Activated T-cell treated with anti-CD3 and anti-CD28 coated beads, Interleukin-2, amount 50 U/mL, for 24 hours (primary cell): ENCODE measurements at regions not wholly inside any gene's neighbourhood (a gene's known extent, or its start where the extent isn't known, plus 50 kb on each side); places are given as distances from the start of the nearest gene placed in this dataset.
"Not testable (repeated sequence)": the region's sequence is repeated elsewhere in the genome, so short reads cannot be mapped to it uniquely, and the experiment has no call there.

Experiments
- DNase-seq: peaks from one replicate; pipeline ENCODE4 v3.0.0-alpha.2; 2020
- H3K27ac Mint-ChIP-seq: 2 replicates; pipeline ENCODE4 v1.8.0; 2020; ENCODE audit warnings: mild to moderate bottlenecking, mixed read lengths
- H3K27me3 Mint-ChIP-seq: 2 replicates; pipeline ENCODE4 v1.8.0; 2020; ENCODE audit warnings: mixed read lengths
- H3K36me3 Mint-ChIP-seq: 2 replicates; pipeline ENCODE4 v1.8.0; 2020; ENCODE audit warnings: low read depth, mixed read lengths
- H3K4me1 Mint-ChIP-seq: 2 replicates; pipeline ENCODE4 v1.8.0; 2020; ENCODE audit warnings: low read depth, mixed read lengths
- H3K4me3 Mint-ChIP-seq: 2 replicates; pipeline ENCODE4 v1.8.0; 2020; ENCODE audit warnings: mild to moderate bottlenecking, moderate library complexity, mixed read lengths
- H3K9me3 Mint-ChIP-seq: 2 replicates; pipeline ENCODE4 v1.8.0; 2020; ENCODE audit warnings: mixed read lengths

GRCh38 chr2:18980786-18981430 lies 377.5 kb downstream of the OSR1 start:
- Mint-ChIP-seq H3K27me3 (no peaks in the 10 kb centered on the region), H3K36me3 (no peaks in the 10 kb centered on the region), H3K4me3 (no peak overlapping the region), H3K9me3 (peaks cover 2% of the 10 kb centered on the region), H3K4me1 (no peaks in the 10 kb centered on the region), H3K27ac (no peak overlapping the region)
- no peak for DNase-seq

GRCh38 chr2:18980104-18980785 lies 378.2 kb downstream of the OSR1 start:
- Mint-ChIP-seq H3K36me3 (no peaks in the 10 kb centered on the region), H3K9me3 (peaks cover 2% of the 10 kb centered on the region), H3K27ac (no peak overlapping the region), H3K4me3 (no peak overlapping the region), H3K27me3 (no peaks in the 10 kb centered on the region), H3K4me1 (no peaks in the 10 kb centered on the region)
- no peak for DNase-seq

- no peaks in the 10 kb centered on the region for H3K4me1 Mint-ChIP-seq
- no peak for DNase-seq
- peaks cover 2% of the 10 kb centered on the region for H3K9me3 Mint-ChIP-seq
- H3K36me3 Mint-ChIP-seq: no peaks in the 10 kb centered on the region
- no peaks in the 10 kb centered on the region for H3K27me3 Mint-ChIP-seq
- H3K4me3 Mint-ChIP-seq: no peak overlapping the region
- H3K27ac Mint-ChIP-seq: no peak overlapping the region
Observed at GRCh38 chr2:18977409-18977808, 381.0 kb downstream of the OSR1 start.

- Mint-ChIP-seq H3K4me1 (no peaks in the 10 kb centered on the region), H3K27ac (no peak overlapping the region), H3K36me3 (no peaks in the 10 kb centered on the region), H3K9me3 (peaks cover 2% of the 10 kb centered on the region), H3K4me3 (no peak overlapping the region), H3K27me3 (no peaks in the 10 kb centered on the region)
- DNase-seq: no peak
Observed at GRCh38 chr2:18976168-18976961, 382.1 kb downstream of the OSR1 start.

GRCh38 chr2:18975506-18976167 lies 382.8 kb downstream of the OSR1 start:
- no peak overlapping the region for H3K4me3 Mint-ChIP-seq

GRCh38 chr2:18971628-18972027 lies 382.3 kb upstream of the NT5C1B start:
- H3K4me3 Mint-ChIP-seq: no peak overlapping the region
- DNase-seq: no peak
- H3K9me3 Mint-ChIP-seq: no peaks in the 10 kb centered on the region
- H3K4me1 Mint-ChIP-seq: no peaks in the 10 kb centered on the region
- no peaks in the 10 kb centered on the region for H3K36me3 Mint-ChIP-seq
- no peaks in the 10 kb centered on the region for H3K27me3 Mint-ChIP-seq
- H3K27ac Mint-ChIP-seq: no peak overlapping the region

More at GRCh38 chr2:18975506-18976167, 382.8 kb downstream of the OSR1 start:
- Mint-ChIP-seq H3K9me3 (peaks cover 2% of the 10 kb centered on the region), H3K36me3 (no peaks in the 10 kb centered on the region), H3K4me1 (no peaks in the 10 kb centered on the region), H3K27me3 (no peaks in the 10 kb centered on the region), H3K27ac (no peak overlapping the region)
- no peak for DNase-seq

GRCh38 chr2:18971069-18971378 lies 381.7 kb upstream of the NT5C1B start:
- H3K27me3 Mint-ChIP-seq: no peaks in the 10 kb centered on the region
- no peaks in the 10 kb centered on the region for H3K9me3 Mint-ChIP-seq
- H3K4me3 Mint-ChIP-seq: no peak overlapping the region
- H3K27ac Mint-ChIP-seq: no peak overlapping the region
- H3K4me1 Mint-ChIP-seq: no peaks in the 10 kb centered on the region
- H3K36me3 Mint-ChIP-seq: no peaks in the 10 kb centered on the region
- no peak for DNase-seq

GRCh38 chr2:18966131-18966530 lies 376.8 kb upstream of the NT5C1B start:
- Mint-ChIP-seq H3K27ac (no peak overlapping the region), H3K36me3 (no peaks in the 10 kb centered on the region)

GRCh38 chr2:18963739-18964256 lies 374.4 kb upstream of the NT5C1B start:
- not testable (repeated sequence) for H3K4me3 Mint-ChIP-seq, H3K9me3 Mint-ChIP-seq, DNase-seq, H3K27me3 Mint-ChIP-seq, H3K36me3 Mint-ChIP-seq, H3K27ac Mint-ChIP-seq, H3K4me1 Mint-ChIP-seq

More at GRCh38 chr2:18966131-18966530, 376.8 kb upstream of the NT5C1B start:
- H3K4me3 Mint-ChIP-seq: no peak overlapping the region
- DNase-seq: no peak
- H3K9me3 Mint-ChIP-seq: no peaks in the 10 kb centered on the region
- H3K4me1 Mint-ChIP-seq: no peaks in the 10 kb centered on the region
- no peaks in the 10 kb centered on the region for H3K27me3 Mint-ChIP-seq

GRCh38 chr2:18961991-18962421 lies 372.6 kb upstream of the NT5C1B start:
- no peak for DNase-seq
- H3K4me3 Mint-ChIP-seq: no peak overlapping the region

GRCh38 chr2:18959952-18960717 lies 370.8 kb upstream of the NT5C1B start:
- no peaks in the 10 kb centered on the region for H3K36me3 Mint-ChIP-seq
- H3K4me1 Mint-ChIP-seq: no peaks in the 10 kb centered on the region
- no peak overlapping the region for H3K4me3 Mint-ChIP-seq
- H3K9me3 Mint-ChIP-seq: peaks cover 4% of the 10 kb centered on the region
- H3K27ac Mint-ChIP-seq: no peak overlapping the region
- no peak for DNase-seq
- H3K27me3 Mint-ChIP-seq: no peaks in the 10 kb centered on the region

More at GRCh38 chr2:18961991-18962421, 372.6 kb upstream of the NT5C1B start:
- Mint-ChIP-seq H3K36me3 (no peaks in the 10 kb centered on the region), H3K27me3 (no peaks in the 10 kb centered on the region), H3K27ac (no peak overlapping the region), H3K4me1 (no peaks in the 10 kb centered on the region), H3K9me3 (no peaks in the 10 kb centered on the region)

- Mint-ChIP-seq H3K4me1 (no peaks in the 10 kb centered on the region), H3K27me3 (no peaks in the 10 kb centered on the region), H3K36me3 (no peaks in the 10 kb centered on the region), H3K27ac (no peak overlapping the region), H3K4me3 (no peak overlapping the region), H3K9me3 (peaks cover 4% of the 10 kb centered on the region)
- DNase-seq: no peak
Observed at GRCh38 chr2:18959200-18959599, 369.8 kb upstream of the NT5C1B start.

GRCh38 chr2:18957909-18958308 lies 368.5 kb upstream of the NT5C1B start:
- Mint-ChIP-seq H3K4me1 (no peaks in the 10 kb centered on the region), H3K36me3 (no peaks in the 10 kb centered on the region), H3K9me3 (peaks cover 6% of the 10 kb centered on the region), H3K27me3 (no peaks in the 10 kb centered on the region), H3K27ac (no peak overlapping the region), H3K4me3 (no peak overlapping the region)
- no peak for DNase-seq

GRCh38 chr2:18950361-18950851 lies 361.0 kb upstream of the NT5C1B start:
- Mint-ChIP-seq H3K4me3 (no peak overlapping the region), H3K9me3 (peaks cover 4% of the 10 kb centered on the region), H3K27ac (no peak overlapping the region), H3K27me3 (no peaks in the 10 kb centered on the region), H3K36me3 (no peaks in the 10 kb centered on the region), H3K4me1 (no peaks in the 10 kb centered on the region)
- no peak for DNase-seq
